ENCODE measurements at regions not wholly inside any gene's neighbourhood (a gene's known extent, or its start where the extent isn't known, plus 50 kb on each side); places are given as distances from the start of the nearest gene placed in this dataset.

GRCh38 chr18:5060543-5060942 lies 136.5 kb downstream of the AKAIN1 start:
- TF ChIP-seq CTCF (IDR thresholded peaks at IDR 0.05) = no peak
- TF ChIP-seq EP300 (IDR thresholded peaks at IDR 0.05) = no peak
